22Rv1 (cell line): ENCODE measurements at regions not wholly inside any gene's neighbourhood (a gene's known extent, or its start where the extent isn't known, plus 50 kb on each side); places are given as distances from the start of the nearest gene placed in this dataset.

Experiments
- ZFX ChIP-seq: fragments of 450-650 bp; IDR thresholded peaks from 2 replicates; pipeline ENCODE4 v1.6.1; 2017; ENCODE audit warnings: antibody characterized with exemption, borderline replicate concordance
- TF ChIP-seq, protein P1 (sequence below): fragments of 450-650 bp; IDR thresholded peaks from 2 replicates; pipeline ENCODE4 v1.5.1; 2017; ENCODE audit warnings: mild to moderate bottlenecking

- TF ChIP-seq, protein P1, sequence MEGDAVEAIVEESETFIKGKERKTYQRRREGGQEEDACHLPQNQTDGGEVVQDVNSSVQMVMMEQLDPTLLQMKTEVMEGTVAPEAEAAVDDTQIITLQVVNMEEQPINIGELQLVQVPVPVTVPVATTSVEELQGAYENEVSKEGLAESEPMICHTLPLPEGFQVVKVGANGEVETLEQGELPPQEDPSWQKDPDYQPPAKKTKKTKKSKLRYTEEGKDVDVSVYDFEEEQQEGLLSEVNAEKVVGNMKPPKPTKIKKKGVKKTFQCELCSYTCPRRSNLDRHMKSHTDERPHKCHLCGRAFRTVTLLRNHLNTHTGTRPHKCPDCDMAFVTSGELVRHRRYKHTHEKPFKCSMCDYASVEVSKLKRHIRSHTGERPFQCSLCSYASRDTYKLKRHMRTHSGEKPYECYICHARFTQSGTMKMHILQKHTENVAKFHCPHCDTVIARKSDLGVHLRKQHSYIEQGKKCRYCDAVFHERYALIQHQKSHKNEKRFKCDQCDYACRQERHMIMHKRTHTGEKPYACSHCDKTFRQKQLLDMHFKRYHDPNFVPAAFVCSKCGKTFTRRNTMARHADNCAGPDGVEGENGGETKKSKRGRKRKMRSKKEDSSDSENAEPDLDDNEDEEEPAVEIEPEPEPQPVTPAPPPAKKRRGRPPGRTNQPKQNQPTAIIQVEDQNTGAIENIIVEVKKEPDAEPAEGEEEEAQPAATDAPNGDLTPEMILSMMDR: no peak
- TF ChIP-seq ZFX: no peak
Measured at GRCh38 chrX:57741107-57741506, 61.0 kb upstream of the NLRP2B start.
